Breast epithelium (tissue), 4 donors: ENCODE measurements at regions not wholly inside any gene's neighbourhood (a gene's known extent, or its start where the extent isn't known, plus 50 kb on each side); places are given as distances from the start of the nearest gene placed in this dataset.

ENCODE experiments used
- DNase-seq, 2 donors: peaks; one replicate each; pipeline ENCODE4 v3.0.0-alpha.2; 2019; ENCODE audit warnings: low spot score in 2 of 2
- H3K27ac ChIP-seq, 2 donors: fragments of 200-600 bp; sonication (generic) in 1 of 2; one replicate each; pipeline ENCODE4 v1.5.1; 2016 to 2019; ENCODE audit warnings: mild to moderate bottlenecking in 1 of 2
- H3K27me3 ChIP-seq, 2 donors: fragments of 200-600 bp; sonication (generic) in 1 of 2; one replicate each; pipeline versions ENCODE4 v1.5.1 to v1.6.0; 2017 to 2019; ENCODE audit warnings: control low read depth in 1 of 2, mild to moderate bottlenecking in 1 of 2
- H3K36me3 ChIP-seq: fragments of 200-600 bp; one replicate; pipeline ENCODE4 v1.5.1; 2019
- H3K4me1 ChIP-seq, 2 donors: fragments of 200-600 bp; sonication (generic); one replicate each; pipeline ENCODE4 v1.5.1; 2016 to 2019; ENCODE audit warnings: control low read depth in 1 of 2
- H3K4me3 ChIP-seq, 3 donors: fragments of 200-600 bp; sonication (generic); 1 replicate in 2 of 3; 2 replicates in 1 of 3; pipeline ENCODE4 v1.5.1; 2016 to 2019; ENCODE audit warnings: mild to moderate bottlenecking in 3 of 3, moderate library complexity in 2 of 3
- H3K9me3 ChIP-seq, 2 donors: fragments of 200-600 bp; sonication (generic) in 1 of 2; one replicate each; pipeline ENCODE4 v1.5.1; 2016 to 2019; ENCODE audit warnings: control low read depth in 1 of 2
- POLR2A ChIP-seq: fragments of 450-650 bp; IDR thresholded peaks from one replicate; pipeline ENCODE4 v1.6.1; 2016; ENCODE audit warnings: antibody characterized with exemption, mild to moderate bottlenecking, moderate library complexity
- POLR2AphosphoS5 ChIP-seq, 3 donors: sonication (generic); formaldehyde crosslinking; IDR thresholded peaks; one replicate each; pipeline ENCODE4 v1.6.1; 2017; ENCODE audit warnings: antibody characterized with exemption in 3 of 3
- intact Hi-C: fragments of 100-400 bp; cut with DNase I; formaldehyde crosslinking; loops from one replicate; pipeline ENCODE4 v1.15.1; 2023; ENCODE audit warnings: low total_unique reads
- TF ChIP-seq, protein P1 (sequence below), 3 donors: fragments of 450-650 bp; IDR thresholded peaks; one replicate each; pipeline ENCODE4 v1.5.1; 2016 to 2017; ENCODE audit warnings: antibody characterized with exemption in 3 of 3, mild to moderate bottlenecking in 3 of 3, moderate library complexity in 3 of 3

DNA sequence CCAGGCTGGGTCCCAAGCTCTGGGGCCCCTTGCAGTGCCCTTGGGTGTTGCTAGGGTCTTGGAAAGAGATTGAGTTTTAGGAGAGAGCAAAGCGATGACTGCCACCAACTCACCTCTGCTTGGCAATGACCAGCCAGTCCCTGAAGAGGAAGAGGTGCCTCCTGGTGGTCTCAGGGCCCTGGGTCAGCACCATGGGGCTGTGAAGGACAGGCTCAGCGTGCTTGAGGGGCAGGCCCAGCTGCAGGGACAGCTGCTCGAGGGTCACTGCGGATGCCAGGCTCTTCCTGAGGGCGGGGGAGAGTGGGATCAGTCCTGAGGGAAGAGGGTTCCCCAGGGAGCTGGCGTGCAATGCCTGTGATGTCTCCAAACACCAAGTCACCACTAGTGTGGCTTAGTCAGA, 50.8 kb upstream of the TAGAP start:
- intact Hi-C loops = no loop called here
- no peaks in the 10 kb centered on the region for H3K27me3 ChIP-seq

DNA sequence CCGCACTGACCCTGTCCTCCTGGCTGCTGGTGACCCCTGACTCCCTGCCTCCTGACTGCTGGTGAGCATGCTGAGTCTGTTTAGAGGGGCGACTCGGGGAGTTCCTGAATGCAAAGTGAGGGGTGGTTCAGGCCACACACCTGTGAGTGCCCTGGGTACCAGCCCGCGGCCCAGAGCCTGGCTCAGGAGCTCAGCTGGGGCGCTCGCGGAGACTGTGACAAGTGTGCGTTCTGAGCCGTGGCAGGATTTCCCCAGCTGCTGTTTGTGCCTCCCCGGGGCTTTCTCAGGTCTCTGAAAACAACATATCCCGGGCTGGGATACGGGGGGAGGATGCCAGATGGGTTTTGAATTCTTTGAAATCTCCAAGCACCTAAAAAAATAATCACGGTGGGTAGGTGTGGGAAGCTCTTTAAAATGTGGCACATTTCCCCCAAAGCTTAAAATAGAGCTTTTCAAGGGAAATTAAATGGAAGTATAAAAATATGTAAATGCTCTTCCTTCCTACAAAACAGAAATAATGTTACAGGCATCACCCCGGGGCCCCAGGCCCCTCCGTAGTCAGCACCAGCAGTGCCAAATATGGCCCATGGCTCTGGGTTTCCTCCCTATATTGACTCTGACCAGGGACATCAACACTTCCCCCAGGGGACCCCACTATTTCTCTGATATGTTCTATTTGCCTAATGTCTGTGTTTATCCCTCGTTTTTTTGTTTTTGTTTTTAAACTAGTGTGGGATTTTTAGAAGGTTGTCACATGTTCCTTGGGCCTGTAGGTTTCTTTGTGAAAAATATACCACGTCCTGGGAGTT, 49.9 kb upstream of the TAGAP start:
- Histone ChIP-seq H3K27ac (no peak overlapping the region), H3K27me3 (no peaks in the 10 kb centered on the region), H3K9me3 (no peaks in the 10 kb centered on the region), H3K4me3 (no peak overlapping the region), H3K36me3 (no peaks in the 10 kb centered on the region), H3K4me1 (no peaks in the 10 kb centered on the region)
- intact Hi-C loops = no loop called here
- TF ChIP-seq, protein P1, sequence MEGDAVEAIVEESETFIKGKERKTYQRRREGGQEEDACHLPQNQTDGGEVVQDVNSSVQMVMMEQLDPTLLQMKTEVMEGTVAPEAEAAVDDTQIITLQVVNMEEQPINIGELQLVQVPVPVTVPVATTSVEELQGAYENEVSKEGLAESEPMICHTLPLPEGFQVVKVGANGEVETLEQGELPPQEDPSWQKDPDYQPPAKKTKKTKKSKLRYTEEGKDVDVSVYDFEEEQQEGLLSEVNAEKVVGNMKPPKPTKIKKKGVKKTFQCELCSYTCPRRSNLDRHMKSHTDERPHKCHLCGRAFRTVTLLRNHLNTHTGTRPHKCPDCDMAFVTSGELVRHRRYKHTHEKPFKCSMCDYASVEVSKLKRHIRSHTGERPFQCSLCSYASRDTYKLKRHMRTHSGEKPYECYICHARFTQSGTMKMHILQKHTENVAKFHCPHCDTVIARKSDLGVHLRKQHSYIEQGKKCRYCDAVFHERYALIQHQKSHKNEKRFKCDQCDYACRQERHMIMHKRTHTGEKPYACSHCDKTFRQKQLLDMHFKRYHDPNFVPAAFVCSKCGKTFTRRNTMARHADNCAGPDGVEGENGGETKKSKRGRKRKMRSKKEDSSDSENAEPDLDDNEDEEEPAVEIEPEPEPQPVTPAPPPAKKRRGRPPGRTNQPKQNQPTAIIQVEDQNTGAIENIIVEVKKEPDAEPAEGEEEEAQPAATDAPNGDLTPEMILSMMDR (IDR thresholded peaks at IDR 0.05) = no peak
- TF ChIP-seq POLR2A (no peak), POLR2AphosphoS5 (IDR thresholded peaks at IDR 0.05) (no peak)
- no peak for DNase-seq

More for the DNA sequence above, 50.8 kb upstream of the TAGAP start:
- Histone ChIP-seq H3K27ac (no peak overlapping the region), H3K4me3 (no peak overlapping the region), H3K9me3 (no peaks in the 10 kb centered on the region), H3K36me3 (no peaks in the 10 kb centered on the region), H3K4me1 (no peaks in the 10 kb centered on the region)
- TF ChIP-seq, protein P1 (IDR thresholded peaks at IDR 0.05) = no peak
- TF ChIP-seq POLR2A = no peak
- no peak for TF ChIP-seq POLR2AphosphoS5 (IDR thresholded peaks at IDR 0.05)
- no peak for DNase-seq
